CD4-positive, alpha-beta T cell treated with Interferon alpha-2 for 1 hour (primary cell): ENCODE measurements at regions not wholly inside any gene's neighbourhood (a gene's known extent, or its start where the extent isn't known, plus 50 kb on each side); places are given as distances from the start of the nearest gene placed in this dataset.
"Not testable (repeated sequence)": the region's sequence is repeated elsewhere in the genome, so short reads cannot be mapped to it uniquely, and the experiment has no call there.

Source experiments
- DNase-seq, 2 donors: peaks; one replicate each; pipeline ENCODE4 v3.0.0-alpha.2; 2020 to 2022

GRCh38 chr2:36302911-36303310, 52.7 kb upstream of the CRIM1 start:
- DNase-seq, result no peak

DNA sequence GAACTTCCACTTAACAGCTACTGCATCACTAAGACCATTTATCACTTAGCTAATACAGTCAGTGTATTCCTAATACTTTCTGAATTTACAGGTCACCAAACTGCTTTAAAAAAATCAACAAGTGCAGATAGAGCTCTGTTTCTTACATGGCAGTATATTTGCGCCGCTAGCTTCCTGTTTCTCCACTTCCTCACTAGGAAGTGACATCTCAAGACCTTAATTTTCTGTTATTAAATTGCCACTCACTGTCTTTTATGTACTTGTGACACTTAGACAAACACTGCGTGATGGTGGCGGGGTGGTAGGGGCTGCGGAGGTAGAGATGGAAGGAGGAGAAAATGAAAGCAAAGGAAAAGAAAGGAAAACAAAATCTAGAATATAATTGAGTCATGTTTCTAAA, 53.7 kb upstream of the CRIM1 start:
- DNase-seq, result no peak

DNA sequence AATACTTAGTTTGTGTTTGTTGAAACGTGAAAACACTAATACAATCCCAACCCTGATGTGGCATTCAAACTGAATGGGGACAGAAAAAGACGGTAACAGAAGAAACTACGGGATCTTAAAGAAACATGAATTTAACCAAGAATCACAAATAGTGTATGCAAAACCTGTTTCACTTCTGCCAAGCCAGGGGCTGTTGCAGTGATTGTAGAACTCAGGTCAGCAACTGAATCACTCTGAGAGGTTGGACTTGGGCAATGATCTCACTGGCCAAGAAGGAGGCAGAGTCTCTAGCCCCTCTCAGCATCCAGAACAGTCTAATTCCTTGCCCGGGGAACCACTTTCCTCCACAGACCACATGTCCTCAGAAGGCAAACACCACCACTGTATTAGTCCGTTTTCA, 54.9 kb upstream of the CRIM1 start:
- DNase-seq, result no peak

GRCh38 chr2:36296798-36297197, 58.8 kb upstream of the CRIM1 start:
- no peak for DNase-seq

- no peak for DNase-seq
Measured at GRCh38 chr2:36294316-36294721, 61.3 kb upstream of the CRIM1 start.

GRCh38 chr2:36290306-36290856, 65.2 kb upstream of the CRIM1 start:
- no peak for DNase-seq

DNA sequence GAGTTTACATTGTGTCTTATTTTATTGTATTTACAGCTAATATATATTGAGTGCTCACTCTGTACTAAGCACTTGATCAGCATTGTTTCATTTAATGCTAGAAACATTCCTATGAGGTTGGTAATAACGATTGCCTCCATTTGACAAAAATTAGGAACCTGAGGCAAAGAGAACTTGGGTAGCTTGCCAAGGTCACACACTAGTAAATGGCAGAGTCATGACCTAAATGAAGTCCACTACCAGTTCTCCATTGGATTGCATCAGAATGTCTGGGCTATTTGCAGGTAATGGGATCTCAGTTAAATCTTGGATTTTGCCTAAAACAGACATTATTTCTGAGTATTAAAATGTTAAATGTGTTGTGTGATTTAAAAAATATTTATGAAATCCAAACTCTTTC, 65.8 kb upstream of the CRIM1 start:
- DNase-seq, result no peak

GRCh38 chr2:36287363-36288275, 68.0 kb upstream of the CRIM1 start:
- no peak for DNase-seq

DNA sequence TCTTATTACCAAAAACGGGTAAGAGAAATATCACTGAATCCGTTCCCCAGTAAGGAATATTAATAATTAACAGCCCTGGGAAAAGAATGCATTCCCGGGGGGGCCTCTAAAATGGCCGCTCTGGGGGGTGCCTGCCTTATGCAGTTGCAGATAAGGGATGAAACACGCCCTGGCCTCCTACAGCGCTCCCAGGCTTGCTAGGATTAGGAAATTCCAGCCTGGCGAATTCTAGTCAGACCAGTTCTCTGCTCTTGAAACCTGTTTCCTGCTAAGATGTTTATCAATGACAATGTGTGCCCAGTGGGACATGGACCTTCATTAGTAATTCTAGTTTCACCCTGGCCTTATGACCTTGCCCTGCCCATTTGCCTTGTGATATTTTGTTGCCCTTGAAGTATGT, 76.1 kb upstream of the CRIM1 start:
- not testable (repeated sequence) for DNase-seq

- no peak for DNase-seq
Measured at GRCh38 chr2:36277881-36278523, 77.6 kb upstream of the CRIM1 start.

- no peak for DNase-seq
Measured at GRCh38 chr2:36277146-36277808, 78.3 kb upstream of the CRIM1 start.

GRCh38 chr2:36271266-36271665, 84.3 kb upstream of the CRIM1 start:
- DNase-seq, result no peak

GRCh38 chr2:36270758-36271157, 84.8 kb upstream of the CRIM1 start:
- DNase-seq, result no peak

GRCh38 chr2:36267194-36267593, 88.4 kb upstream of the CRIM1 start:
- no peak for DNase-seq

- no peak for DNase-seq
Measured at GRCh38 chr2:36266536-36267121, 88.9 kb upstream of the CRIM1 start.

DNA sequence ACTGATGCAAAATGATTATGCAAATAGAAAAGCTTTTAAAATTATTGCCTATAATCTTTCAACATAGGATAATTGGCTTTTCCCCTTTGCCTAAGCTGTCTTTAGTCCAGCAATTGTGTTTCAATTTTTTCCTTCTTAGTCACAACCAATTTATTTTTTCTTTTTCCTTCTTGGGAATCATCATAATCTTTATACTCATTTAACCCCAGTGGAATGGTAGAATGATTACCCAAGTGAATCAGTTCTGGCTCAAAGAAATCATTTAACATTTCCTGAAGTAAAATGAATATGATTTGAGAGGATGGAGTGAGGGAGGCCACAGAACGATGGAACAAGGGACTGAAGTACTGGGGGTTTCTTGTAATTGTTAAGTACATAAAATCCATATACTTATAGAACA, 93.0 kb upstream of the CRIM1 start:
- DNase-seq, result no peak

DNA sequence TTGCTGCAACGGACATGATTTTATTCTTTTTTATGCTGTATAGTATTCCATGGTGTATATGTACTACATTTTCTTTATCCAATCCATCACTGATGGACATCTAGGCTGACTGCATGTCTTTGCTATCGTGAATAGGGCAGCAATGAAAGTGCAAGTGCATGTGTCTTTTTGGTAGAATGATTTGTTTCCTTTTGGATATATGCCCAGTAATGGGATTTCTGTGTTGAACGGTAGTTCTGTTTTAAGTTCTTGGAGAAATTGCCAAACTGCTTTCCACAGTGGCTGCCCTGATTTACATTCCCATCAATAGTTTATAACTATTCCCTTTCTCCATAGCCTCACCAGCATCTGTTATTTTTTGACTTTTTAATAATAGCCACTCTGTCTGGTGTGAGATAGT, 99.7 kb upstream of the CRIM1 start:
- DNase-seq, result no peak

GRCh38 chr2:36253086-36253485, 102.5 kb upstream of the CRIM1 start:
- DNase-seq, result no peak

GRCh38 chr2:36246320-36246990, 109.1 kb upstream of the CRIM1 start:
- peak in 1 of 2 donors; percentile 66 for DNase-seq

DNA sequence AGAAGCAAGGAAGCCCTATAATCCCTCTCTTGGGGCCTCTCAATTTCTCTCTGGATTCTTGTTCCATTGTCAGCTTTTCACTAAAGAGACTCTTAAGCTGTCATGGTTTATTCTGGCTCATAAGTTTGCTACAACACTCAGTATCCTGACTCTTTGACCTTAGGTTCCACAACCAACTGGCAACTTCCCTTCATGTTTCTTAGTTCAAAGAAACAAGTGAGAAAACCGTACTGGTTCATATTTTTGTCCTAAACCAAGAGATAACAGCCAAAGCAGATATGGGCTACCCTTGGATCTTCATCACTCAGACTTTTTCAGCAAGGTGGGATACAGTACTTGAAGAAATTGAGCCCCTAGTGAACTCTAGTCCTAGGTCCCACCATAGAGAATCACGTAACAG, 109.9 kb upstream of the CRIM1 start:
- no peak for DNase-seq

- DNase-seq, result no peak
Measured at GRCh38 chr2:36238106-36238505, 117.5 kb upstream of the CRIM1 start.

GRCh38 chr2:36235882-36236281, 119.7 kb upstream of the CRIM1 start:
- DNase-seq, result peak in 1 of 2 donors; percentile 30

DNA sequence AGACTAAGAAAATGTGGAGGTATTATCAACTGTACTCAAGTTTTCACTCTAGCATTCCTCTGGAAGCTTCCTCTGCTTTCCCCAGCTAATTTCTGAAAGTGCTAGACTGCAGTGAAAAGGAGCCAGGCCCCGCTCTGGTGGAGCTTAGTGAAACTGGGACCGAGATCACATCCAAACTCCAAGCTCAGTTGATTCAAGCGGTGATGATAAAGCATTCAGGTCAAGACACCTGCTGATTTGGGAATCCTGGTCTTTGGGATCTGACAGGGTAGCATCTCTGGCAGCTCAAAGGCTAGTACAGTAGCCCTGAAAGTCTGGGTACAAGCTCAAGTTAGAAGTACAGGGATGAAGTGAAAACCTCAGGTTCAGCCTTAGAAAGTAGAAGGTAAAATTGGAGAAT, 120.2 kb upstream of the CRIM1 start:
- no peak for DNase-seq
